ENCODE measurements at regions not wholly inside any gene's neighbourhood (a gene's known extent, or its start where the extent isn't known, plus 50 kb on each side); places are given as distances from the start of the nearest gene placed in this dataset.
"Not testable (repeated sequence)": the region's sequence is repeated elsewhere in the genome, so short reads cannot be mapped to it uniquely, and the experiment has no call there.

GRCh38 chr2:138095336-138095735, 131.1 kb downstream of the HNMT start:
- Histone ChIP-seq H3K27me3 (ENCODE audit: insufficient read depth, poor library complexity, severe bottlenecking) (no peaks in the 10 kb centered on the region), H3K27ac (replicated peaks) (no peak overlapping the region), H3K4me3 (replicated peaks; ENCODE audit: insufficient read depth, low read length) (no peak overlapping the region)
- no peak for TF ChIP-seq REST (IDR thresholded peaks at IDR 0.05; ENCODE audit: insufficient replicate concordance, low read depth)
- no peak for TF ChIP-seq CTCF (IDR thresholded peaks at IDR 0.05; ENCODE audit: insufficient read depth, low read length)
- TF ChIP-seq POLR2AphosphoS5 (IDR thresholded peaks at IDR 0.05; ENCODE audit: low read depth): no peak
- TF ChIP-seq SPI1 (IDR thresholded peaks at IDR 0.05; ENCODE audit: borderline replicate concordance, low read depth): no peak
- TF ChIP-seq GABPA (IDR thresholded peaks at IDR 0.05; ENCODE audit: low read depth): no peak
- no peak for DNase-seq (ENCODE audit: low read depth in 1 of 2, low spot score in 1 of 2)

- not testable (repeated sequence) for H3K27ac ChIP-seq (replicated peaks); H3K27me3 ChIP-seq (ENCODE audit: insufficient read depth, poor library complexity, severe bottlenecking); H3K4me3 ChIP-seq (replicated peaks; ENCODE audit: insufficient read depth, low read length); DNase-seq (ENCODE audit: low read depth in 1 of 2, low spot score in 1 of 2)
Observed at GRCh38 chr2:138099288-138099687, 135.0 kb downstream of the HNMT start.

GRCh38 chr2:138101718-138102117, 137.4 kb downstream of the HNMT start:
- no peak for TF ChIP-seq CTCF (IDR thresholded peaks at IDR 0.05; ENCODE audit: insufficient read depth, low read length)
- no peak for DNase-seq (ENCODE audit: low read depth in 1 of 2, low spot score in 1 of 2)
- H3K27me3 ChIP-seq (ENCODE audit: insufficient read depth, poor library complexity, severe bottlenecking): peaks cover 4% of the 10 kb centered on the region
- no peak overlapping the region for H3K27ac ChIP-seq (replicated peaks)
- no peak overlapping the region for H3K4me3 ChIP-seq (replicated peaks; ENCODE audit: insufficient read depth, low read length)

- TF ChIP-seq GABPA (IDR thresholded peaks at IDR 0.05; ENCODE audit: low read depth): no peak
- TF ChIP-seq REST (IDR thresholded peaks at IDR 0.05; ENCODE audit: insufficient replicate concordance, low read depth): no peak
- TF ChIP-seq CTCF (IDR thresholded peaks at IDR 0.05; ENCODE audit: insufficient read depth, low read length): no peak
- no peak for TF ChIP-seq POLR2AphosphoS5 (IDR thresholded peaks at IDR 0.05; ENCODE audit: low read depth)
- TF ChIP-seq SPI1 (IDR thresholded peaks at IDR 0.05; ENCODE audit: borderline replicate concordance, low read depth): no peak
- Histone ChIP-seq H3K27me3 (ENCODE audit: insufficient read depth, poor library complexity, severe bottlenecking) (peaks cover 4% of the 10 kb centered on the region), H3K27ac (replicated peaks) (no peak overlapping the region), H3K4me3 (replicated peaks; ENCODE audit: insufficient read depth, low read length) (no peak overlapping the region)
- no peak for DNase-seq (ENCODE audit: low read depth in 1 of 2, low spot score in 1 of 2)
Observed at GRCh38 chr2:138102664-138103063, 138.4 kb downstream of the HNMT start.

All from HL-60 (cell line).